GM10266 (cell line): ENCODE measurements at regions not wholly inside any gene's neighbourhood (a gene's known extent, or its start where the extent isn't known, plus 50 kb on each side); places are given as distances from the start of the nearest gene placed in this dataset.

Source experiments
- DNase-seq: peaks from one replicate; pipeline ENCODE4 v3.0.0; 2012; ENCODE audit errors: extremely low spot score
- CTCF ChIP-seq: IDR thresholded peaks from 2 replicates; pipeline ENCODE4 v1.5.1; 2012; ENCODE audit warnings: mild to moderate bottlenecking, low read depth; ENCODE audit not compliant: control insufficient read depth, insufficient read depth; ENCODE audit errors: missing control alignments

- DNase-seq = no peak
- TF ChIP-seq CTCF = no peak
Measured at GRCh38 chr5:126199467-126199866, 223.7 kb upstream of the GRAMD2B start.

DNA sequence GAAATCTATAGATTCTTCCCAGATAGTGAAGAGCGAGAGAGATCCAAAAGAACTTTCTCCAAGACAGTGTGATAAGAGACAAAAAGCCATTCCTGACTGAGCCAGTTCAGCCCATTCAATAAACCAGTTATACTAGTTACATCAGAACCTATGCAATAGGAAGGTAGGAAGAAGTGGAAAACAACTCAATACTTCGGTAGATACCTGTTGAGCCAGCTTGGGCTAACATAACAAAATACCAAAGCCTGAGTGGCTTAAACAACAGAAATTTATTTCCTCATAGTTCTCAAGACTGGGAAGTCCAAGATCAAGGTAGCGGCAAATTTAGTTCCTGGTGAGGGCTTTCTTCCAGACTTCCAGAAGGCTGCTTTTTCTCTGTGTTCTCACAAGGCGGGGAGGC lies 214.5 kb upstream of the GRAMD2B start:
- DNase-seq = no peak
- TF ChIP-seq CTCF = no peak

DNA sequence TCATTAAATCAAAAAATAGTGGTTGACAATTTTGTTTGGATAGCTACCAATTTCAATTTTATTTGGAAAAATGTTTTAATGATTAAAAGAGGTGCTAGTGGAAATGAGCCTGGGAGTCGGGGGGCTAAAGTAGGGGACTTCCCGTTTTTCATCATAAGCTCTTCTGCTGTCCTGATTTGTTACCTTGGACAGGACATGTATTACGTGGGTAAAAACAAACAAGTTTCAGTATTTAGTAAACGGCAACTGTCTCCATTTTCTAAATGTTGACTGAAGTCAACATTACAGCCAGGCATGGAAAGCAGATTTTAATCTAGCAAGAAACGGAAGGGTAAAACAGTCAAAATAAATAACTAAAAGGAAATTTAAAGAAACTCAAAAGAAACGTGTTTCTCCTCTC lies 212.3 kb upstream of the GRAMD2B start:
- no peak for DNase-seq
- TF ChIP-seq CTCF = no peak

- TF ChIP-seq CTCF = no peak
- DNase-seq = no peak
Measured at GRCh38 chr5:126219616-126220015, 203.6 kb upstream of the GRAMD2B start.

DNA sequence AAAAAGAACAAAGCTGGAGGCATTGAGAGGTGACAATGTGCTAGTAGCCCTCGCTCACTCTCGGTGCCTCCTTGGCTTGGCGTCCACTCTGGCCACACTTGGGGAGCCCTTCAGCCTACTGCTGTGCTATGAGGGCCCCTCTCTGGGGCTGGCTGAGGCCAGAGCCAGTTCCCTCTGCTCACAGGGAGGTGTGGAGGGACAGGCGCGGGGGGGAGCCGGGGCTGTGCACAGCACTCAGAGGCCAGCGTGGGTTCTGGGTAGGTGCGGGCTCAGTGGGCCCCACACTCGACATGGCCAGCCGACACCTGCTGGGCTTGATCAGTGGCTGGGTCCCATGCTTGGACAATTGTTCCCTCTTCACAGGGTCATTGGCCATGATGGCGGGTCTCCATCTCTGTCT lies 202.5 kb upstream of the GRAMD2B start:
- DNase-seq = no peak
- TF ChIP-seq CTCF = no peak

GRCh38 chr5:126228934-126229333 lies 194.3 kb upstream of the GRAMD2B start:
- TF ChIP-seq CTCF = no peak
- no peak for DNase-seq

- no peak for TF ChIP-seq CTCF
- no peak for DNase-seq
Measured at GRCh38 chr5:126233256-126233655, 190.0 kb upstream of the GRAMD2B start.
